Duodenal mucosa (tissue), 2 donors: ENCODE measurements at regions not wholly inside any gene's neighbourhood (a gene's known extent, or its start where the extent isn't known, plus 50 kb on each side); places are given as distances from the start of the nearest gene placed in this dataset.

Experiments
- H3K27ac ChIP-seq: one replicate; pipeline ENCODE4 v1.7.0; 2013; ENCODE audit warnings: low read depth, low read length
- H3K27me3 ChIP-seq, 2 donors: one replicate each; pipeline ENCODE4 v1.7.0; 2013; ENCODE audit warnings: low read length in 2 of 2, control low read depth in 1 of 2; ENCODE audit not compliant: insufficient read depth in 2 of 2, control insufficient read depth in 1 of 2
- H3K36me3 ChIP-seq, 2 donors: one replicate each; pipeline ENCODE4 v1.7.0; 2013; ENCODE audit warnings: low read length in 2 of 2, control low read depth in 1 of 2; ENCODE audit not compliant: insufficient read depth in 2 of 2, control insufficient read depth in 1 of 2
- H3K4me1 ChIP-seq, 2 donors: one replicate each; pipeline ENCODE4 v1.7.0; 2013; ENCODE audit warnings: low read length in 2 of 2, control low read depth in 1 of 2; ENCODE audit not compliant: insufficient read depth in 2 of 2, control insufficient read depth in 1 of 2
- H3K4me3 ChIP-seq, 2 donors: one replicate each; pipeline ENCODE4 v1.7.0; 2013; ENCODE audit warnings: low read length in 2 of 2, low read depth in 1 of 2
- H3K9ac ChIP-seq, 2 donors: one replicate each; pipeline ENCODE4 v1.7.0; 2013; ENCODE audit warnings: low read length in 2 of 2, low read depth in 1 of 2
- H3K9me3 ChIP-seq, 2 donors: one replicate each; pipeline ENCODE4 v1.7.0; 2013; ENCODE audit warnings: low read length in 2 of 2, control low read depth in 1 of 2; ENCODE audit not compliant: control insufficient read depth in 1 of 2

- H3K27ac ChIP-seq, result no peak overlapping the region
- H3K27me3 ChIP-seq, result no peaks in the 10 kb centered on the region
- peaks cover 0 to 3% of the 10 kb centered on the region in 2 donors for H3K4me1 ChIP-seq
- no peaks in the 10 kb centered on the region for H3K36me3 ChIP-seq
- H3K9ac ChIP-seq, result no peak overlapping the region
- no peaks in the 10 kb centered on the region for H3K9me3 ChIP-seq
- H3K4me3 ChIP-seq, result no peak overlapping the region
Measured at GRCh38 chr2:234138836-234139235, 88.3 kb downstream of the SPP2 start.

GRCh38 chr2:234137400-234138014, 87.0 kb downstream of the SPP2 start:
- no peak overlapping the region for H3K27ac ChIP-seq
- no peak overlapping the region for H3K9ac ChIP-seq
- H3K36me3 ChIP-seq, result no peaks in the 10 kb centered on the region
- peaks cover 0 to 3% of the 10 kb centered on the region in 2 donors for H3K4me1 ChIP-seq
- H3K4me3 ChIP-seq, result no peak overlapping the region
- H3K9me3 ChIP-seq, result no peaks in the 10 kb centered on the region
- no peaks in the 10 kb centered on the region for H3K27me3 ChIP-seq

DNA sequence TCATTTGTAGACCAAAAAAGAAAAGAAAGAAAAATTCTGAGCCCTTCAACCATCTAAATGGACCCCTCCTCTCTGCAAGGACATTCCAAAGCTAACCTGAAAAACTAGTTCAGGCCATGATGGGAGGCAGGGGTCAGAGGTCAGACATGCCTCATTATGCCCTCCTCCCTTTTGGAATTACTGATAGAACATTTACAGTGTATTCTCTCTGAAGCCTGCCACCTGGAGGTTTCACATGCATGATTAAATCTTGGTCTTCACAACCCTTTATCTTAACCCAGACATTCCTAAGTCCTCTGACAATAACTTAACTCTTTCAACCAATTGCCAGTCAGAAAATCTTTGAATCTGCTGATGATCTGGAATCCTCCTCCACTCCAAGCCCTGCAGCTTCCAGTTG, 86.0 kb downstream of the SPP2 start:
- Histone ChIP-seq H3K9ac (no peak overlapping the region), H3K27ac (no peak overlapping the region), H3K4me1 (peaks cover 0 to 3% of the 10 kb centered on the region in 2 donors), H3K27me3 (no peaks in the 10 kb centered on the region), H3K4me3 (no peak overlapping the region), H3K36me3 (no peaks in the 10 kb centered on the region), H3K9me3 (no peaks in the 10 kb centered on the region)

DNA sequence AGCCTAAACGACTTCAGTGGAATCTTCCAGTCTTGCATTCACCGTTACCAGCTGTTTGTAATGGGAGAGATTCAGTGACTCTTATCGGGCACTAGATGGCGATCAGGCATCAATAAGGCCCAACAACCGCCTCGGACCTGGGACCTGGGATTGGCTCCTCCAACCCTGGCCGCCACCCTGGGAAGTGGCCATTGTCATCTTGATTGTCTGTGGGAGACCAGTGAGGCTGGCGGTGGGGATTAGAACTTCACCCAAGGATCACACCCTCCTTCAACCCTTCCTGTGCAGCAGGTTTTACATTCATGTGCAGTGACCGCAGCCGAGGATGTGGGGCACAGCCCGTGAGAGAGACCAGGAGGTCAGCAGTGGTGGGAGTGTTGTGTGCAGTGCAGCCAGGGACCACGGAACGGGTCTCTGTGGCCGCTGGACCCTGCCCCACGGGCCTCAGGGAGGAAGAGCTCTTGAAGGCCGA, 85.3 kb downstream of the SPP2 start:
- Histone ChIP-seq H3K27ac (no peak overlapping the region), H3K27me3 (no peaks in the 10 kb centered on the region), H3K36me3 (no peaks in the 10 kb centered on the region), H3K4me1 (peaks cover 0 to 3% of the 10 kb centered on the region in 2 donors), H3K9ac (no peak overlapping the region), H3K9me3 (no peaks in the 10 kb centered on the region), H3K4me3 (no peak overlapping the region)

DNA sequence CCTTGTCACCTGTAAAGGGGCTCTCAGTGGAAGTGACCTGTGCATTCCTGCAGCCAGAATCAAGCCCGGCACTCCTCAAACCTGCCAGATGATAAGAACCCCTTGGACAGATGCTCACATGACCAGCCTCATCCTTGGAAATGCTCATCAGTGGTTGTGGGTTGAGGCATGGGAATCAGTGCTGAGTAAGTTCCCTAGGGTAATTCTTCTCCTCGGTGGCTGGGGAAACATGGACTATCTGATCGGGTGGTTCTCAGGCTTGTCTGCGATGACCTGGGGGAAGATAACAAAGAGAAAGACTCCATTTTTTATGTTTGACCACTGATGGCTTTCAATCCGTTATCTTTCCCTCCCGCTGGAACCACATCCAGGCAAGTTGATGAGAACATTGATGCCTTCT, 84.0 kb downstream of the SPP2 start:
- H3K27ac ChIP-seq, result no peak overlapping the region
- H3K4me1 ChIP-seq, result peaks cover 0 to 3% of the 10 kb centered on the region in 2 donors
- no peaks in the 10 kb centered on the region for H3K36me3 ChIP-seq

GRCh38 chr2:234133004-234133403, 82.5 kb downstream of the SPP2 start:
- Histone ChIP-seq H3K36me3 (no peaks in the 10 kb centered on the region), H3K4me1 (peaks cover 0 to 3% of the 10 kb centered on the region in 2 donors), H3K27me3 (no peaks in the 10 kb centered on the region), H3K9me3 (no peaks in the 10 kb centered on the region), H3K27ac (no peak overlapping the region), H3K4me3 (no peak overlapping the region), H3K9ac (no peak overlapping the region)

More for the DNA sequence above, 84.0 kb downstream of the SPP2 start:
- H3K27me3 ChIP-seq, result no peaks in the 10 kb centered on the region
- no peaks in the 10 kb centered on the region for H3K9me3 ChIP-seq
- no peak overlapping the region for H3K4me3 ChIP-seq
- no peak overlapping the region for H3K9ac ChIP-seq

DNA sequence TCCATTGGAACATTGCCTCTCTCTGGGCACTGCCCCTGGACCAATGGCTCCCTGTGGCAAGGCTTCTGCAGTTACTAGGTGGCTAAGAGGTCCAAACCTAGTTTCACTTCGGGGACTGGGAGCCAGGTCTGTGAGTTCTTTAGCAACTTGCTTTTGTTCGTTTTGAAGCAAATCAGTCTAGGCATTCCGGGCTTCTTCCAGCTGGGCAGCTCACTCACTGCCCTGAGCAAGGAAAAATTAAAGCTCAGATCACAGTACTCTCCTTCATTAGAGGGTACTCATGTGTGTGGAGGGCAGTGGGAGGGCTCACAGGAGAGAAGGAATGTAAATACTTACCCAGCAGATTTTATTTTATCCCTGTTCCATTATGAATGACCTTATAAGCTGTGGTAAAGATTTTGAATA, 80.3 kb downstream of the SPP2 start:
- Histone ChIP-seq H3K27ac (no peak overlapping the region), H3K9ac (no peak overlapping the region), H3K4me1 (peaks cover 0 to 2% of the 10 kb centered on the region in 2 donors), H3K27me3 (no peaks in the 10 kb centered on the region), H3K9me3 (no peaks in the 10 kb centered on the region), H3K4me3 (no peak overlapping the region), H3K36me3 (no peaks in the 10 kb centered on the region)

GRCh38 chr2:234128606-234129005, 78.1 kb downstream of the SPP2 start:
- Histone ChIP-seq H3K4me1 (no peaks in the 10 kb centered on the region), H3K36me3 (no peaks in the 10 kb centered on the region), H3K27me3 (peaks cover 0 to 4% of the 10 kb centered on the region in 2 donors), H3K4me3 (no peak overlapping the region), H3K9me3 (no peaks in the 10 kb centered on the region), H3K27ac (no peak overlapping the region), H3K9ac (no peak overlapping the region)
